ENCODE measurements at regions not wholly inside any gene's neighbourhood (a gene's known extent, or its start where the extent isn't known, plus 50 kb on each side); places are given as distances from the start of the nearest gene placed in this dataset.

GRCh38 chr1:190540366-190540765, 62.7 kb upstream of the BRINP3 start:
- ATAC-seq, result no peak
- Histone ChIP-seq H3K36me3 (replicated peaks in 1 of 2; ENCODE audit: control insufficient read depth in 1 of 2, insufficient read depth in 2 of 2, low read length in 2 of 2) (no peaks in the 10 kb centered on the region), H2AFZ (ENCODE audit: low read length) (no peak overlapping the region), H3K9me3 (ENCODE audit: low read length) (no peaks in the 10 kb centered on the region), H4K20me1 (ENCODE audit: insufficient read depth, low read length) (no peaks in the 10 kb centered on the region), H3K4me1 (ENCODE audit: insufficient read depth, low read length) (no peaks in the 10 kb centered on the region), H3K27me3 (ENCODE audit: control insufficient read depth in 1 of 2, insufficient read depth in 2 of 2, low read length in 2 of 2) (no peaks in the 10 kb centered on the region), H3K9ac (ENCODE audit: insufficient read depth, low read depth, low read length) (no peak overlapping the region), H3K4me2 (ENCODE audit: low read depth, low read length) (no peak overlapping the region), H3K79me2 (ENCODE audit: insufficient read depth, low read length) (no peaks in the 10 kb centered on the region), H3K27ac (ENCODE audit: extremely low read length, insufficient read depth, low read length) (no peak overlapping the region), H3K4me3 (replicated peaks in 1 of 3; ENCODE audit: insufficient read depth in 1 of 3, low read depth in 2 of 3, low read length in 3 of 3) (no peak overlapping the region)
- intact Hi-C loops (cut with micrococcal nuclease; ENCODE audit: unreplicated experiment), result no loop called here
- no peak for FAIRE-seq
- no TSS peak for BruUV-seq (replicated peaks)
- in situ Hi-C loops (cut with HindIII; ENCODE audit: extremely low pct_ligation_motif_present, low pct_unique_long_range_greater_than_20kb), result no loop called here
- CTCF ChIA-PET (ENCODE audit: low intra/inter-chr PET ratio, low total read pairs), result no interaction called here
- no peak for DNase-seq (ENCODE audit: low spot score)
- POLR2A ChIA-PET, result no interaction called here
- TF ChIP-seq ZNF883 (CRISPR knock-in tag; IDR thresholded peaks at IDR 0.05; ENCODE audit: not compliant biosample characterization) (no peak), CBFB (CRISPR knock-in tag; IDR thresholded peaks at IDR 0.05) (no peak), POGK (CRISPR knock-in tag; conservative IDR thresholded peaks at IDR 0.05) (no peak), ZNF639 (CRISPR knock-in tag; conservative IDR thresholded peaks at IDR 0.05) (no peak), PHF8 (CRISPR knock-in tag; IDR thresholded peaks at IDR 0.05) (no peak), ZNF142 (CRISPR knock-in tag; IDR thresholded peaks at IDR 0.05) (no peak), ZHX1 (CRISPR knock-in tag; IDR thresholded peaks at IDR 0.05; ENCODE audit: low read depth) (no peak), ZNF343 (CRISPR knock-in tag; IDR thresholded peaks at IDR 0.05) (no peak), MBD4 (IDR thresholded peaks at IDR 0.05; ENCODE audit: borderline replicate concordance, low read length) (no peak), ZNF562 (CRISPR knock-in tag; IDR thresholded peaks at IDR 0.05; ENCODE audit: borderline replicate concordance) (no peak), NFKB2 (CRISPR knock-in tag; IDR thresholded peaks at IDR 0.05; ENCODE audit: borderline replicate concordance) (no peak), ZNF280B (CRISPR knock-in tag; IDR thresholded peaks at IDR 0.05; ENCODE audit: borderline replicate concordance) (no peak)

Measured in HepG2 (cell line).